Neural cell (in vitro differentiated cells): ENCODE measurements at regions not wholly inside any gene's neighbourhood (a gene's known extent, or its start where the extent isn't known, plus 50 kb on each side); places are given as distances from the start of the nearest gene placed in this dataset.

Source experiments
- H2AFZ ChIP-seq: fragments of 200-600, 300-800 bp; sonication (generic), shearing (Covaris generic); 2 replicates; pipeline ENCODE4 v1.6.0; 2014; ENCODE audit warnings: low read depth, mild to moderate bottlenecking, antibody characterized with exemption, low read length, moderate library complexity
- H3F3A ChIP-seq: fragments of 200-600 bp; shearing (Covaris generic); 2 replicates; pipeline ENCODE4 v1.6.1; 2016; ENCODE audit warnings: mild to moderate bottlenecking, moderate library complexity, mixed read lengths, antibody characterized with exemption, low read length; ENCODE audit not compliant: insufficient read depth, poor library complexity, severe bottlenecking
- H3K27ac ChIP-seq: fragments of 200-600, 300-800 bp; sonication (generic), shearing (Covaris generic); 2 replicates; pipeline ENCODE4 v1.5.1; 2014; ENCODE audit warnings: mild to moderate bottlenecking, low read length, moderate library complexity
- H3K27me3 ChIP-seq: fragments of 300-800, 200-600 bp; sonication (generic), shearing (Covaris generic); 2 replicates; pipeline ENCODE4 v1.6.0; 2014; ENCODE audit warnings: mild to moderate bottlenecking, low read depth, low read length, moderate library complexity; ENCODE audit not compliant: insufficient read depth
- H3K36me3 ChIP-seq: fragments of 300-800, 200-600 bp; sonication (generic), shearing (Covaris generic); 2 replicates; pipeline ENCODE4 v1.5.1; 2014; ENCODE audit warnings: mild to moderate bottlenecking, antibody characterized with exemption, low read length, moderate library complexity; ENCODE audit not compliant: insufficient read depth
- H3K4me2 ChIP-seq: fragments of 300-800, 200-600 bp; sonication (generic), shearing (Covaris generic); 2 replicates; pipeline ENCODE4 v1.6.0; 2014; ENCODE audit warnings: mild to moderate bottlenecking, low read length
- H3K4me3 ChIP-seq: fragments of 300-800, 200-600 bp; sonication (generic), shearing (Covaris generic); 2 replicates; pipeline ENCODE4 v1.5.1; 2014; ENCODE audit warnings: mild to moderate bottlenecking, low read length, moderate library complexity
- H3K79me2 ChIP-seq: fragments of 200-600 bp; shearing (Covaris generic); replicated peaks from 2 replicates; pipeline ENCODE4 v1.6.0; 2014; ENCODE audit warnings: mild to moderate bottlenecking, low read length, moderate library complexity; ENCODE audit not compliant: insufficient read depth
- H3K9ac ChIP-seq: fragments of 300-800, 200-600 bp; sonication (generic), shearing (Covaris generic); 2 replicates; pipeline ENCODE4 v1.6.1; 2016; ENCODE audit warnings: mild to moderate bottlenecking, low read length, mixed read lengths
- H3K9me2 ChIP-seq: fragments of 200-600 bp; shearing (Covaris generic); 2 replicates; pipeline ENCODE4 v1.6.1; 2016; ENCODE audit warnings: mild to moderate bottlenecking, low read length, mixed read lengths; ENCODE audit not compliant: insufficient read depth
- H3K9me3 ChIP-seq: fragments of 200-600, 300-800 bp; sonication (generic), shearing (Covaris generic); 2 replicates; pipeline ENCODE4 v1.6.1; 2016; ENCODE audit warnings: mild to moderate bottlenecking, mixed run types, low read length, moderate library complexity, mixed read lengths
- H4K20me1 ChIP-seq: fragments of 200-600 bp; shearing (Covaris generic); 2 replicates; pipeline ENCODE4 v1.6.1; 2016; ENCODE audit warnings: mild to moderate bottlenecking, mixed run types; ENCODE audit not compliant: insufficient read depth
- CTCF ChIP-seq: fragments of 450-650 bp; IDR thresholded peaks from 2 replicates; pipeline ENCODE4 v1.5.1; 2014; ENCODE audit warnings: antibody characterized with exemption, mild to moderate bottlenecking, moderate library complexity; ENCODE audit not compliant: poor library complexity, severe bottlenecking
- EP300 ChIP-seq: fragments of 450-650 bp; conservative IDR thresholded peaks from 2 replicates; pipeline ENCODE4 v1.6.1; 2014; ENCODE audit warnings: antibody characterized with exemption, mild to moderate bottlenecking, moderate library complexity; ENCODE audit not compliant: poor library complexity, severe bottlenecking
- EZH2 ChIP-seq: fragments of 200-600, 300-800 bp; shearing (Covaris generic), sonication (generic); IDR thresholded peaks from 2 replicates; pipeline ENCODE4 v1.6.1; 2014; ENCODE audit warnings: antibody characterized with exemption, low read length, borderline replicate concordance, mild to moderate bottlenecking; ENCODE audit not compliant: insufficient read depth, poor library complexity, severe bottlenecking
- MXI1 ChIP-seq: fragments of 450-650 bp; conservative IDR thresholded peaks from 2 replicates; pipeline ENCODE4 v1.6.1; 2014; ENCODE audit warnings: antibody characterized with exemption, mild to moderate bottlenecking; ENCODE audit not compliant: poor library complexity, severe bottlenecking
- POLR2AphosphoS5 ChIP-seq: IDR thresholded peaks from 2 replicates; pipeline ENCODE4 v1.6.1; 2012
- RAD21 ChIP-seq: fragments of 450-650 bp; conservative IDR thresholded peaks from 2 replicates; pipeline ENCODE4 v1.6.1; 2014; ENCODE audit warnings: antibody characterized with exemption, mild to moderate bottlenecking, moderate library complexity
- REST ChIP-seq: IDR thresholded peaks from 2 replicates; pipeline ENCODE4 v1.6.1; 2012; ENCODE audit warnings: borderline replicate concordance
- SMC3 ChIP-seq: fragments of 450-650 bp; conservative IDR thresholded peaks from 2 replicates; pipeline ENCODE4 v1.6.1; 2014; ENCODE audit warnings: antibody characterized with exemption, mild to moderate bottlenecking, moderate library complexity; ENCODE audit not compliant: poor library complexity
- TAF1 ChIP-seq: IDR thresholded peaks from 2 replicates; pipeline ENCODE4 v1.6.1; 2012; ENCODE audit warnings: low read depth

GRCh38 chr13:85432881-85433280 is 366.3 kb downstream of the SLITRK6 start:
- Histone ChIP-seq H3K9ac (no peak overlapping the region), H3K9me3 (no peaks in the 10 kb centered on the region), H3K4me2 (no peak overlapping the region), H3K27me3 (no peaks in the 10 kb centered on the region), H3K9me2 (no peaks in the 10 kb centered on the region), H3K4me3 (no peak overlapping the region), H3F3A (no peaks in the 10 kb centered on the region), H3K79me2 (no peaks in the 10 kb centered on the region), H4K20me1 (no peaks in the 10 kb centered on the region), H3K27ac (no peak overlapping the region), H3K36me3 (no peaks in the 10 kb centered on the region), H2AFZ (no peak overlapping the region)
- TF ChIP-seq RAD21 (no peak), REST (no peak)

- Histone ChIP-seq H4K20me1 (no peaks in the 10 kb centered on the region), H3K4me2 (no peak overlapping the region), H3K9ac (no peak overlapping the region), H3K9me2 (no peaks in the 10 kb centered on the region), H3K27me3 (no peaks in the 10 kb centered on the region), H3F3A (no peaks in the 10 kb centered on the region), H3K9me3 (no peaks in the 10 kb centered on the region), H3K27ac (no peak overlapping the region), H3K79me2 (no peaks in the 10 kb centered on the region), H2AFZ (no peak overlapping the region), H3K36me3 (no peaks in the 10 kb centered on the region), H3K4me3 (no peak overlapping the region)
- TF ChIP-seq SMC3 (no peak), EP300 (no peak), EZH2 (no peak), TAF1 (no peak), REST (no peak), POLR2AphosphoS5 (no peak), RAD21 (no peak), MXI1 (no peak), CTCF (no peak)
Observed at GRCh38 chr13:85431720-85432119, 367.5 kb downstream of the SLITRK6 start.
